ENCODE measurements at regions not wholly inside any gene's neighbourhood (a gene's known extent, or its start where the extent isn't known, plus 50 kb on each side); places are given as distances from the start of the nearest gene placed in this dataset.

GRCh38 chr13:85013006-85013405 is 786.2 kb downstream of the SLITRK6 start:
- Histone ChIP-seq H2AFZ (ENCODE audit: low read length) (no peak overlapping the region), H3K79me2 (ENCODE audit: insufficient read depth, low read length) (no peaks in the 10 kb centered on the region), H3K9ac (ENCODE audit: low read depth, low read length, poor library complexity, severe bottlenecking) (no peak overlapping the region), H3K4me2 (ENCODE audit: low read depth, low read length, poor library complexity, severe bottlenecking) (no peak overlapping the region), H4K20me1 (ENCODE audit: insufficient read depth, low read length, poor library complexity, severe bottlenecking) (no peaks in the 10 kb centered on the region), H3K9me3 (ENCODE audit: insufficient read depth, low read depth, low read length) (no peaks in the 10 kb centered on the region), H3K27me3 (ENCODE audit: insufficient read depth, low read length, poor library complexity, severe bottlenecking) (no peaks in the 10 kb centered on the region), H3K36me3 (ENCODE audit: insufficient read depth, low read length) (no peaks in the 10 kb centered on the region), H3K4me3 (ENCODE audit: low read length, poor library complexity, severe bottlenecking) (no peak overlapping the region), H3F3A (ENCODE audit: low read depth) (no peaks in the 10 kb centered on the region), H3K4me1 (ENCODE audit: insufficient read depth, low read length, poor library complexity, severe bottlenecking) (no peaks in the 10 kb centered on the region), H3K9me2 (replicated peaks; ENCODE audit: low read depth, low read length) (no peaks in the 10 kb centered on the region)
- no peak for TF ChIP-seq EZH2phosphoT487 (IDR thresholded peaks at IDR 0.05; ENCODE audit: borderline replicate concordance)
- TF ChIP-seq, protein P1, sequence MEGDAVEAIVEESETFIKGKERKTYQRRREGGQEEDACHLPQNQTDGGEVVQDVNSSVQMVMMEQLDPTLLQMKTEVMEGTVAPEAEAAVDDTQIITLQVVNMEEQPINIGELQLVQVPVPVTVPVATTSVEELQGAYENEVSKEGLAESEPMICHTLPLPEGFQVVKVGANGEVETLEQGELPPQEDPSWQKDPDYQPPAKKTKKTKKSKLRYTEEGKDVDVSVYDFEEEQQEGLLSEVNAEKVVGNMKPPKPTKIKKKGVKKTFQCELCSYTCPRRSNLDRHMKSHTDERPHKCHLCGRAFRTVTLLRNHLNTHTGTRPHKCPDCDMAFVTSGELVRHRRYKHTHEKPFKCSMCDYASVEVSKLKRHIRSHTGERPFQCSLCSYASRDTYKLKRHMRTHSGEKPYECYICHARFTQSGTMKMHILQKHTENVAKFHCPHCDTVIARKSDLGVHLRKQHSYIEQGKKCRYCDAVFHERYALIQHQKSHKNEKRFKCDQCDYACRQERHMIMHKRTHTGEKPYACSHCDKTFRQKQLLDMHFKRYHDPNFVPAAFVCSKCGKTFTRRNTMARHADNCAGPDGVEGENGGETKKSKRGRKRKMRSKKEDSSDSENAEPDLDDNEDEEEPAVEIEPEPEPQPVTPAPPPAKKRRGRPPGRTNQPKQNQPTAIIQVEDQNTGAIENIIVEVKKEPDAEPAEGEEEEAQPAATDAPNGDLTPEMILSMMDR (conservative IDR thresholded peaks at IDR 0.05; ENCODE audit: low read length) = no peak

GRCh38 chr13:85009447-85009846 is 789.8 kb downstream of the SLITRK6 start:
- TF ChIP-seq EZH2phosphoT487 (IDR thresholded peaks at IDR 0.05; ENCODE audit: borderline replicate concordance) = no peak
- TF ChIP-seq, protein P1 (conservative IDR thresholded peaks at IDR 0.05; ENCODE audit: low read length) = no peak
- Histone ChIP-seq H2AFZ (ENCODE audit: low read length) (no peak overlapping the region), H3K9me2 (replicated peaks; ENCODE audit: low read depth, low read length) (no peaks in the 10 kb centered on the region), H3K36me3 (ENCODE audit: insufficient read depth, low read length) (no peaks in the 10 kb centered on the region), H3K4me2 (ENCODE audit: low read depth, low read length, poor library complexity, severe bottlenecking) (no peak overlapping the region), H3F3A (ENCODE audit: low read depth) (no peaks in the 10 kb centered on the region), H3K4me3 (ENCODE audit: low read length, poor library complexity, severe bottlenecking) (no peak overlapping the region), H4K20me1 (ENCODE audit: insufficient read depth, low read length, poor library complexity, severe bottlenecking) (no peaks in the 10 kb centered on the region), H3K9me3 (ENCODE audit: insufficient read depth, low read depth, low read length) (no peaks in the 10 kb centered on the region), H3K9ac (ENCODE audit: low read depth, low read length, poor library complexity, severe bottlenecking) (no peak overlapping the region), H3K79me2 (ENCODE audit: insufficient read depth, low read length) (no peaks in the 10 kb centered on the region), H3K27me3 (ENCODE audit: insufficient read depth, low read length, poor library complexity, severe bottlenecking) (no peaks in the 10 kb centered on the region), H3K4me1 (ENCODE audit: insufficient read depth, low read length, poor library complexity, severe bottlenecking) (no peaks in the 10 kb centered on the region)

DNA sequence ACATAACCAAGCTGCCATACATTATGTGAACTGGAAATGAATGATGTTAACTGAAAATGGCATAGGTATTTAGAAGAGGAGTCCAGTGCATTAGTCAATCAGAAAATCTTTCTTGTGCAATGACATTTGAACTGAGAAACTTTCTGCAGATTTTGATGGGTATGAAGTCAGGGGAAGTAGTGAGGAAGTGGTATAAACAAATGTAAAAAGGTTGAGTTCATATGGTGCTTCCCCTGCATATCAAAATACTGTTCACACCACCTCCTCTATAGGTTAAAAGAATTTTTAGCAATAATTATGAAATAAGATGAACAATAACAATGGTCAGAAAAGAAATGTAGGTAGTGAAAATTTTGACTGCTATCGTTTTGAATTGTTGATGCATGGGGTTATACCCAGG is 800.0 kb downstream of the SLITRK6 start:
- H3K79me2 ChIP-seq (ENCODE audit: insufficient read depth, low read length) = no peaks in the 10 kb centered on the region
- no peak overlapping the region for H2AFZ ChIP-seq (ENCODE audit: low read length)
- H3K27me3 ChIP-seq (ENCODE audit: insufficient read depth, low read length, poor library complexity, severe bottlenecking) = no peaks in the 10 kb centered on the region
- no peaks in the 10 kb centered on the region for H3K9me3 ChIP-seq (ENCODE audit: insufficient read depth, low read depth, low read length)
- H3K4me3 ChIP-seq (ENCODE audit: low read length, poor library complexity, severe bottlenecking) = no peak overlapping the region
- H3K9ac ChIP-seq (ENCODE audit: low read depth, low read length, poor library complexity, severe bottlenecking) = no peak overlapping the region
- no peak overlapping the region for H3K4me2 ChIP-seq (ENCODE audit: low read depth, low read length, poor library complexity, severe bottlenecking)
- no peaks in the 10 kb centered on the region for H4K20me1 ChIP-seq (ENCODE audit: insufficient read depth, low read length, poor library complexity, severe bottlenecking)
- H3K9me2 ChIP-seq (replicated peaks; ENCODE audit: low read depth, low read length) = no peaks in the 10 kb centered on the region
- no peaks in the 10 kb centered on the region for H3F3A ChIP-seq (ENCODE audit: low read depth)
- TF ChIP-seq, protein P1 (conservative IDR thresholded peaks at IDR 0.05; ENCODE audit: low read length) = no peak
- no peak for TF ChIP-seq EZH2phosphoT487 (IDR thresholded peaks at IDR 0.05; ENCODE audit: borderline replicate concordance)
- no peaks in the 10 kb centered on the region for H3K36me3 ChIP-seq (ENCODE audit: insufficient read depth, low read length)
- H3K4me1 ChIP-seq (ENCODE audit: insufficient read depth, low read length, poor library complexity, severe bottlenecking) = no peaks in the 10 kb centered on the region
